GM12878 (cell line): ENCODE measurements at regions not wholly inside any gene's neighbourhood (a gene's known extent, or its start where the extent isn't known, plus 50 kb on each side); places are given as distances from the start of the nearest gene placed in this dataset.
"Not testable (repeated sequence)": the region's sequence is repeated elsewhere in the genome, so short reads cannot be mapped to it uniquely, and the experiment has no call there.

Experiments
- ATAC-seq: fragments of 200-7000 bp; cut with Tn5 transposase; 3 replicates; pipeline ENCODE4 v1.9.1; 2020; ENCODE audit warnings: mild to moderate bottlenecking, moderate library complexity
- BruUV-seq: library from RNA; stranded (reverse); fragments of 400-500 nt; replicated peaks from 2 replicates; lab custom pipeline; 2021; lab: Mats Ljungman, UMichigan
- CTCF ChIA-PET: fragments of 300-600 bp; sonication (Branson Sonifier 250); formaldehyde crosslinking; extraction: SDS; loops from one replicate; lab custom pipeline; 2021; ENCODE audit warnings: inconsistent platforms; lab: Yijun Ruan, JAX
- POLR2A ChIA-PET: fragments of 350-600 bp; formaldehyde crosslinking; extraction: SDS; loops from one replicate; lab custom pipeline; 2021; ENCODE audit warnings: inconsistent platforms; lab: Charles Lee
- RAD21 ChIA-PET: fragments of 300-600 bp; sonication (Branson Sonifier 250); formaldehyde crosslinking; loops from one replicate; lab custom pipeline; 2023; ENCODE audit warnings: antibody characterized with exemption; ENCODE audit not compliant: unreplicated experiment; lab: Charles Lee
- SMC1A ChIA-PET: fragments of 300-600 bp; sonication (Branson Sonifier 250); formaldehyde crosslinking; loops from one replicate; lab custom pipeline; 2023; ENCODE audit not compliant: unreplicated experiment, uncharacterized antibody; lab: Charles Lee
- DNase-seq: peaks from one replicate; pipeline ENCODE4 v3.0.0-alpha.2; 2011; ENCODE audit warnings: low read depth, low spot score
- FAIRE-seq: peaks from 3 replicates; lab custom pipeline; 2011; peaks lifted over from hg19 to GRCh38; lab: Jason Lieb, UNC
- H2AFZ ChIP-seq: 2 replicates; pipeline ENCODE4 v1.6.0; 2011; ENCODE audit warnings: low read depth, low read length, control low read depth; ENCODE audit not compliant: control insufficient read depth
- H3K27ac ChIP-seq: 2 replicates; pipeline ENCODE4 v1.5.1; 2011; ENCODE audit warnings: control low read depth; ENCODE audit not compliant: control insufficient read depth, insufficient read depth
- H3K27me3 ChIP-seq, 2 experiments: replicated peaks in 1 of 2; 2 replicates each; pipeline versions ENCODE4 v1.6.0 to v1.6.1; 2011; ENCODE audit warnings: low read length in 1 of 2; ENCODE audit not compliant: control insufficient read depth in 2 of 2, insufficient read depth in 2 of 2
- H3K36me3 ChIP-seq, 2 experiments: 2 replicates each; pipeline ENCODE4 v1.5.1; 2011; ENCODE audit warnings: low read length in 1 of 2; ENCODE audit not compliant: control insufficient read depth in 2 of 2, insufficient read depth in 2 of 2
- H3K4me1 ChIP-seq: 2 replicates; pipeline ENCODE4 v1.6.1; 2011; ENCODE audit warnings: mild to moderate bottlenecking, low read length, moderate library complexity, mixed read lengths; ENCODE audit not compliant: control insufficient read depth, insufficient read depth
- H3K4me2 ChIP-seq: 2 replicates; pipeline ENCODE4 v1.6.0; 2011; ENCODE audit warnings: control low read depth; ENCODE audit not compliant: control insufficient read depth, insufficient read depth
- H3K4me3 ChIP-seq: fragments of 200-600 bp; sonication (generic); 2 replicates; pipeline ENCODE4 v1.5.1; 2016
- H3K79me2 ChIP-seq: 2 replicates; pipeline ENCODE4 v1.6.0; 2011; ENCODE audit warnings: low read length; ENCODE audit not compliant: control insufficient read depth, insufficient read depth
- H3K9ac ChIP-seq: 2 replicates; pipeline ENCODE4 v1.8.0; 2011; ENCODE audit warnings: low read length, control low read depth, mixed read lengths; ENCODE audit not compliant: control insufficient read depth, insufficient read depth
- H3K9me3 ChIP-seq: replicated peaks from 3 replicates; pipeline ENCODE4 v1.5.1; 2011; ENCODE audit warnings: mild to moderate bottlenecking, low read length; ENCODE audit not compliant: control insufficient read depth, insufficient read depth
- H4K20me1 ChIP-seq: 2 replicates; pipeline ENCODE4 v1.6.0; 2011; ENCODE audit not compliant: control insufficient read depth, insufficient read depth
- CHD1 ChIP-seq: IDR thresholded peaks from 2 replicates; pipeline ENCODE4 v1.6.1; 2012; ENCODE audit warnings: low read depth, low read length, improper control_type of control experiment
- ESRRA ChIP-seq: IDR thresholded peaks from 2 replicates; pipeline ENCODE4 v1.6.1; 2012; ENCODE audit warnings: mild to moderate bottlenecking, low read length, improper control_type of control experiment
- POLR2AphosphoS2 ChIP-seq: IDR thresholded peaks from 2 replicates; pipeline ENCODE4 v1.6.1; 2011; ENCODE audit warnings: low read depth, mild to moderate bottlenecking, low read length, improper control_type of control experiment, moderate library complexity
- RAD21 ChIP-seq: IDR thresholded peaks from 2 replicates; pipeline ENCODE4 v1.6.1; 2011; ENCODE audit warnings: mild to moderate bottlenecking, low read depth, low read length, moderate library complexity; ENCODE audit not compliant: insufficient read depth
- SMAD1 ChIP-seq: fragments of 450-650 bp; IDR thresholded peaks from 2 replicates; pipeline ENCODE4 v1.6.1; 2018; ENCODE audit warnings: mild to moderate bottlenecking, low read depth; ENCODE audit not compliant: partially characterized antibody
- SP1 ChIP-seq: IDR thresholded peaks from one replicate; pipeline ENCODE4 v1.6.1; 2011; ENCODE audit warnings: low read depth, low read length
- TBL1XR1 ChIP-seq: IDR thresholded peaks from 2 replicates; pipeline ENCODE4 v1.6.1; 2012; ENCODE audit warnings: low read depth, low read length, improper control_type of control experiment
- YY1 ChIP-seq: IDR thresholded peaks from 2 replicates; pipeline ENCODE4 v1.6.1; 2011; ENCODE audit warnings: low read depth, mild to moderate bottlenecking, low read length
- ZNF24 ChIP-seq: fragments of 450-650 bp; IDR thresholded peaks from 2 replicates; pipeline ENCODE4 v1.6.1; 2017; ENCODE audit warnings: antibody characterized with exemption, mild to moderate bottlenecking
- WGBS: methylation state at CpG from one replicate; pipeline ENCODE4 v1.1.6; 2016; ENCODE audit warnings: low lambda C conversion rate; ENCODE audit not compliant: insufficient replicate concordance, insufficient coverage; ENCODE audit errors: missing lambda C conversion rate; 5-methylcytosine and 5-hydroxymethylcytosine counted together
- in situ Hi-C: fragments of 300-500 bp; cut with MboI; formaldehyde crosslinking; loops from 9 replicates; pipeline ENCODE4 v1.14.3; 2018; ENCODE audit warnings: mixed read lengths
- intact Hi-C: fragments of 100-400 bp; cut with micrococcal nuclease; formaldehyde crosslinking; loops from one replicate; pipeline ENCODE4 v1.14.2; 2022; ENCODE audit not compliant: unreplicated experiment
- TF ChIP-seq, protein P1 (sequence below): IDR thresholded peaks from 2 replicates; pipeline ENCODE4 v1.6.1; 2012; ENCODE audit warnings: improper control_type of control experiment, low read depth, low read length; ENCODE audit not compliant: insufficient replicate concordance
- TF ChIP-seq, protein P2 (sequence below): fragments of 450-650 bp; IDR thresholded peaks from 2 replicates; pipeline ENCODE4 v1.6.1; 2016; ENCODE audit warnings: mild to moderate bottlenecking

DNA sequence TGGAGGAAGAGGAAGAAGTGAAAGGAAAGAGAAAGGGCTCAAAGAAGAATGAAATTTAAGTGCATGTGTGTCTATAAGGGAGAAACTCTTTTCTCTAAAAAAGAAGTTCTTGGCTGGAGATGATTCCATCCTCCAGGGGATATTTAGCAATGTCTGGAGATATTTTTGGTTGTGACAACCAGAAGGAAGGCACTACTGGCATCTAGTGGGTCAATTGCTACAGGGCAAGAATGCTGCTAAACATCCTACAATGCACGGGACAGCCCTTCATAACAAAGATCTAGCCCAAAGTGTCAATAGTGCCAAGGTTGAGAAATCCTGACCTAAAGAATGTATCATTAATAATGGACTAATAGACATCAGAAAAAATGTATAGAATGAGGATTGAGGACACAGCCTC lies 57.4 kb upstream of the ST3GAL6 start (continued):
- TF ChIP-seq, protein P1, sequence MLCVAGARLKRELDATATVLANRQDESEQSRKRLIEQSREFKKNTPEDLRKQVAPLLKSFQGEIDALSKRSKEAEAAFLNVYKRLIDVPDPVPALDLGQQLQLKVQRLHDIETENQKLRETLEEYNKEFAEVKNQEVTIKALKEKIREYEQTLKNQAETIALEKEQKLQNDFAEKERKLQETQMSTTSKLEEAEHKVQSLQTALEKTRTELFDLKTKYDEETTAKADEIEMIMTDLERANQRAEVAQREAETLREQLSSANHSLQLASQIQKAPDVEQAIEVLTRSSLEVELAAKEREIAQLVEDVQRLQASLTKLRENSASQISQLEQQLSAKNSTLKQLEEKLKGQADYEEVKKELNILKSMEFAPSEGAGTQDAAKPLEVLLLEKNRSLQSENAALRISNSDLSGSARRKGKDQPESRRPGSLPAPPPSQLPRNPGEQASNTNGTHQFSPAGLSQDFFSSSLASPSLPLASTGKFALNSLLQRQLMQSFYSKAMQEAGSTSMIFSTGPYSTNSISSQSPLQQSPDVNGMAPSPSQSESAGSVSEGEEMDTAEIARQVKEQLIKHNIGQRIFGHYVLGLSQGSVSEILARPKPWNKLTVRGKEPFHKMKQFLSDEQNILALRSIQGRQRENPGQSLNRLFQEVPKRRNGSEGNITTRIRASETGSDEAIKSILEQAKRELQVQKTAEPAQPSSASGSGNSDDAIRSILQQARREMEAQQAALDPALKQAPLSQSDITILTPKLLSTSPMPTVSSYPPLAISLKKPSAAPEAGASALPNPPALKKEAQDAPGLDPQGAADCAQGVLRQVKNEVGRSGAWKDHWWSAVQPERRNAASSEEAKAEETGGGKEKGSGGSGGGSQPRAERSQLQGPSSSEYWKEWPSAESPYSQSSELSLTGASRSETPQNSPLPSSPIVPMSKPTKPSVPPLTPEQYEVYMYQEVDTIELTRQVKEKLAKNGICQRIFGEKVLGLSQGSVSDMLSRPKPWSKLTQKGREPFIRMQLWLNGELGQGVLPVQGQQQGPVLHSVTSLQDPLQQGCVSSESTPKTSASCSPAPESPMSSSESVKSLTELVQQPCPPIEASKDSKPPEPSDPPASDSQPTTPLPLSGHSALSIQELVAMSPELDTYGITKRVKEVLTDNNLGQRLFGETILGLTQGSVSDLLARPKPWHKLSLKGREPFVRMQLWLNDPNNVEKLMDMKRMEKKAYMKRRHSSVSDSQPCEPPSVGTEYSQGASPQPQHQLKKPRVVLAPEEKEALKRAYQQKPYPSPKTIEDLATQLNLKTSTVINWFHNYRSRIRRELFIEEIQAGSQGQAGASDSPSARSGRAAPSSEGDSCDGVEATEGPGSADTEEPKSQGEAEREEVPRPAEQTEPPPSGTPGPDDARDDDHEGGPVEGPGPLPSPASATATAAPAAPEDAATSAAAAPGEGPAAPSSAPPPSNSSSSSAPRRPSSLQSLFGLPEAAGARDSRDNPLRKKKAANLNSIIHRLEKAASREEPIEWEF, result no peak
- TF ChIP-seq TBL1XR1, result no peak
- TF ChIP-seq SP1, result no peak
- TF ChIP-seq SMAD1, result no peak
- TF ChIP-seq POLR2AphosphoS2, result no peak
- TF ChIP-seq, protein P2, sequence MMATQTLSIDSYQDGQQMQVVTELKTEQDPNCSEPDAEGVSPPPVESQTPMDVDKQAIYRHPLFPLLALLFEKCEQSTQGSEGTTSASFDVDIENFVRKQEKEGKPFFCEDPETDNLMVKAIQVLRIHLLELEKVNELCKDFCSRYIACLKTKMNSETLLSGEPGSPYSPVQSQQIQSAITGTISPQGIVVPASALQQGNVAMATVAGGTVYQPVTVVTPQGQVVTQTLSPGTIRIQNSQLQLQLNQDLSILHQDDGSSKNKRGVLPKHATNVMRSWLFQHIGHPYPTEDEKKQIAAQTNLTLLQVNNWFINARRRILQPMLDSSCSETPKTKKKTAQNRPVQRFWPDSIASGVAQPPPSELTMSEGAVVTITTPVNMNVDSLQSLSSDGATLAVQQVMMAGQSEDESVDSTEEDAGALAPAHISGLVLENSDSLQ, result no peak
- peak; percentile 57 for TF ChIP-seq RAD21
- TF ChIP-seq ZNF24, result no peak
- no peak for TF ChIP-seq YY1
- TF ChIP-seq CHD1, result no peak
- TF ChIP-seq ESRRA, result no peak
- TF ChIP-seq, all 136 proteins: peak for 3

DNA sequence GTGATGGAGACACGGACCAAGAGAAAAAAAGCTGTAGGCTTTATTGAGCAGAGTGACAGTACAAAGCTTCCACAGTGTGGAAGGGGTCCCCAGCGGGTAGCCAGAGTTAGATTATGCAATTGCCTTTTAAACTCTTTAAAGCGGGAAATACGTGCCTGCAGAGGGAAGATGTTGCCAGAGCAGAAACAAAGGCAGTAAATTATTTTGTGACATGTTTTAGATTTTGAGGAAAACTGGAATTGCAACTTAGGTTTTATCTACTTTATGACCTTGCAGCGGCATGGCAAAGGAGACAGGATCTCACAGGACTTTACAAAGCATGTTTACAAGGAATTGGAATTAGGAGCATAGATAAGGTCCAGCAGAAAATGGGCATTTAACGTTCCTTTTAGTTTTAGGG lies 54.5 kb upstream of the ST3GAL6 start:
- H2AFZ ChIP-seq, H4K20me1 ChIP-seq, H3K9me3 ChIP-seq, CTCF ChIA-PET, in situ Hi-C loops, ATAC-seq, H3K4me1 ChIP-seq, BruUV-seq, intact Hi-C loops, H3K4me2 ChIP-seq, DNase-seq, H3K4me3 ChIP-seq, SMC1A ChIA-PET, RAD21 ChIA-PET, H3K27me3 ChIP-seq, H3K79me2 ChIP-seq, H3K9ac ChIP-seq, H3K36me3 ChIP-seq, H3K27ac ChIP-seq, FAIRE-seq: not testable (repeated sequence)
- WGBS, result 49% methylated on average over 6 of the region's 6 CpGs
- POLR2A ChIA-PET, result interaction anchor here (1.1 kb wide), 1 partner anchor 19 kb away, joined by 3 read pairs; no protein-coding TSS in a partner anchor
